ENCODE measurements at regions not wholly inside any gene's neighbourhood (a gene's known extent, or its start where the extent isn't known, plus 50 kb on each side); places are given as distances from the start of the nearest gene placed in this dataset.

DNA sequence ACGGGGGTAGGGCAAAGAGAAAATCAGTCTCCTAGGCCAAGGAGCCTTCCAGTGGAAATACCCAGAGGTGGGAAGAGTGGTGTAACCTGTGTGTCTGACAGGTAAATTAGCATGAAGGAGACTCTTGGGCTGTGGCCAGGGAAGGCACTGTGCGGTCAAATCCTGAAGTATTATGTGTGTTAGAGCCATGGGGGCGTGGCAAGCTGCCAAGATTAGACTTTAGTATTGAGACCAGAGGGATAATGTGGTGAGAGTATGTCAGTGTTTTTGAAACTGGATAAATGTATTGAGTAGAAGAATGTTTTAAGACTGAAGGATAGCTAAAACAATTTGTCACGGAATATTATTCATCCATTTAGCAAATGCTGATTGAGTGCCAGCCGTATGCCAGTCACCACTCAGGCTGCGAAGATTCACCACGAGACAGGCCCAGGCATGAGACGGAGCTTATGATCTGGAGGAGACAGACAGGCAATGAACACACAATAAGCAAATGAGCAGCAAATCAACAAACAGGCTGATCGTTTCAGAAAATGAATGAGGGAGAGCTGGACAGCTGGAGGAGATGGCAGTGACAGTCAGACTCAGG, 445.9 kb downstream of the MCTP2 start:
- Histone ChIP-seq H3K4me1 (ENCODE audit: insufficient read depth, poor library complexity, severe bottlenecking) (peaks cover 27% of the 10 kb centered on the region), H3K36me3 (ENCODE audit: low read depth) (no peaks in the 10 kb centered on the region), H3K9me3 (ENCODE audit: severe bottlenecking) (no peaks in the 10 kb centered on the region), H3K4me3 (ENCODE audit: severe bottlenecking) (no peak overlapping the region), H3K27me3 (ENCODE audit: insufficient read depth, poor library complexity, severe bottlenecking) (no peaks in the 10 kb centered on the region), H3K27ac (ENCODE audit: poor library complexity, severe bottlenecking) (peak overlapping the region; percentile 92)
- DNase-seq (ENCODE audit: low spot score) (peak; percentile 97), ATAC-seq (ENCODE audit: low read depth) (peak; percentile 88)
- TF ChIP-seq, protein P1, sequence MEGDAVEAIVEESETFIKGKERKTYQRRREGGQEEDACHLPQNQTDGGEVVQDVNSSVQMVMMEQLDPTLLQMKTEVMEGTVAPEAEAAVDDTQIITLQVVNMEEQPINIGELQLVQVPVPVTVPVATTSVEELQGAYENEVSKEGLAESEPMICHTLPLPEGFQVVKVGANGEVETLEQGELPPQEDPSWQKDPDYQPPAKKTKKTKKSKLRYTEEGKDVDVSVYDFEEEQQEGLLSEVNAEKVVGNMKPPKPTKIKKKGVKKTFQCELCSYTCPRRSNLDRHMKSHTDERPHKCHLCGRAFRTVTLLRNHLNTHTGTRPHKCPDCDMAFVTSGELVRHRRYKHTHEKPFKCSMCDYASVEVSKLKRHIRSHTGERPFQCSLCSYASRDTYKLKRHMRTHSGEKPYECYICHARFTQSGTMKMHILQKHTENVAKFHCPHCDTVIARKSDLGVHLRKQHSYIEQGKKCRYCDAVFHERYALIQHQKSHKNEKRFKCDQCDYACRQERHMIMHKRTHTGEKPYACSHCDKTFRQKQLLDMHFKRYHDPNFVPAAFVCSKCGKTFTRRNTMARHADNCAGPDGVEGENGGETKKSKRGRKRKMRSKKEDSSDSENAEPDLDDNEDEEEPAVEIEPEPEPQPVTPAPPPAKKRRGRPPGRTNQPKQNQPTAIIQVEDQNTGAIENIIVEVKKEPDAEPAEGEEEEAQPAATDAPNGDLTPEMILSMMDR (IDR thresholded peaks at IDR 0.05; ENCODE audit: poor library complexity, severe bottlenecking): no peak

DNA sequence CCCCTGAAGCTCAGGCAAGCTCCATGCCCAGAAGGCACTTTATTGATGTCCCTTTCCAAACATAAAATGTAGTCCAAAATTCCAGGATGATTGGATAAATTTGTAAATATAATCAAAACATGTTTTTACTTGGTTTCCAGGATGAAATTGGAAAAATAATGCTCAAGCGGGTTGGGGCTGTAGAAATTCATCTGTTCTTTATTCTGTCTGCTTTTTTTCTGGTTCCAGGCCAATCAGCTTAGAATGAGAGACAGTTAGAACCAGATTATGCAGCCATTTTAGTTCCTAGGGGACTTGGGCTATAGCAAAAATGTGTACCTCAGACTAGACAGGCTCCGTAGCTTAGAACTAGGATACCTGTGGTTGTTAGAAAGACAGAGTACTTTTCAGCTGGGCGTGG, 450.8 kb downstream of the MCTP2 start:
- TF ChIP-seq, protein P1 (IDR thresholded peaks at IDR 0.05; ENCODE audit: poor library complexity, severe bottlenecking): no peak
- no peaks in the 10 kb centered on the region for H3K27me3 ChIP-seq (ENCODE audit: insufficient read depth, poor library complexity, severe bottlenecking)
- no peak for ATAC-seq (ENCODE audit: low read depth)

DNA sequence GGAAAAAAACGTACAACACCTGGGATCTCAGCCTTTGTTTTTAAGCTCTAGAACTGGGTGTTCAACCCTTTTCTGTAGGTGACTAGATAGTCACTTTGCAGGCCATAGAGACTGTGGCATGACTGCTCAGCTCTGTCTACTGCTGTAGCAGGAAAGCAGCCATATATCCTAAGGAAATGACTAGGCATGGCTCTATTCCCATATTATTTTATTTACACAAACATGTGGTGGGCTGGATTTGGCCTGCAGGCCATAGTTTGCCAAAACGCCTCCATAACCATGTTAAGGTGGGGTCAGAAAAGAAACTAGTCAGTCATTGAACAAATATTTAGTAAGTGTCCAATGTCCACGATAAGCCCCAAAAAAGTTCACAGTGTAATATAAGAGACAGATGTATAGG, 452.5 kb downstream of the MCTP2 start:
- no peak overlapping the region for H3K27ac ChIP-seq (ENCODE audit: poor library complexity, severe bottlenecking)
- no peaks in the 10 kb centered on the region for H3K36me3 ChIP-seq (ENCODE audit: low read depth)
- TF ChIP-seq, protein P1 (IDR thresholded peaks at IDR 0.05; ENCODE audit: poor library complexity, severe bottlenecking): no peak
- peaks cover 4% of the 10 kb centered on the region for H3K4me1 ChIP-seq (ENCODE audit: insufficient read depth, poor library complexity, severe bottlenecking)
- H3K4me3 ChIP-seq (ENCODE audit: severe bottlenecking): no peak overlapping the region
- DNase-seq (ENCODE audit: low spot score) (no peak), ATAC-seq (ENCODE audit: low read depth) (peak; percentile 76)
- no peaks in the 10 kb centered on the region for H3K9me3 ChIP-seq (ENCODE audit: severe bottlenecking)
- H3K27me3 ChIP-seq (ENCODE audit: insufficient read depth, poor library complexity, severe bottlenecking): no peaks in the 10 kb centered on the region

More for the DNA sequence above, 450.8 kb downstream of the MCTP2 start:
- no peaks in the 10 kb centered on the region for H3K9me3 ChIP-seq (ENCODE audit: severe bottlenecking)
- H3K4me3 ChIP-seq (ENCODE audit: severe bottlenecking): no peak overlapping the region
- H3K27ac ChIP-seq (ENCODE audit: poor library complexity, severe bottlenecking): no peak overlapping the region
- no peak for DNase-seq (ENCODE audit: low spot score)
- H3K36me3 ChIP-seq (ENCODE audit: low read depth): no peaks in the 10 kb centered on the region
- peaks cover 12% of the 10 kb centered on the region for H3K4me1 ChIP-seq (ENCODE audit: insufficient read depth, poor library complexity, severe bottlenecking)

DNA sequence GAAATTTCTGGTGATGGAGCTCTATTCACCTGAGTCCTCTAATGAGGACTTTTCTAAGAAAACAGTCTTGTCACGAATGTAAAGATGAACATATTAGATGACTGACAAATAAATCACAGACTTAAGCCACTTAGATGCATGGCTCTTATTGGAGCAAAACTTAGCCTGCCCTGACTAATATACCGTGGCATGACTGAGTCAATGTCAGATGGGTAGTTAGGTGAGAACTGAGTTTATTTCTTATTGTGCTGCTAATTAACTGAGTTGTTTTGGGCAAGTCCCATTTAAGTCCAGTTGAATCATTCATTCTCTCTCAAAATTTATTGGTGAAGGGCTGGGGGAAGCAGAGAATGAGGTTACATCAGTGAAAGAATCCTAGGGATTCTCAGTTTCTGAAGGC, 459.8 kb downstream of the MCTP2 start:
- Histone ChIP-seq H3K4me3 (ENCODE audit: severe bottlenecking) (no peak overlapping the region), H3K9me3 (ENCODE audit: severe bottlenecking) (no peaks in the 10 kb centered on the region), H3K4me1 (ENCODE audit: insufficient read depth, poor library complexity, severe bottlenecking) (peaks cover 11% of the 10 kb centered on the region), H3K36me3 (ENCODE audit: low read depth) (no peaks in the 10 kb centered on the region), H3K27me3 (ENCODE audit: insufficient read depth, poor library complexity, severe bottlenecking) (no peaks in the 10 kb centered on the region), H3K27ac (ENCODE audit: poor library complexity, severe bottlenecking) (no peak overlapping the region)
- ATAC-seq (ENCODE audit: low read depth) (no peak), DNase-seq (ENCODE audit: low spot score) (no peak)
- TF ChIP-seq, protein P1 (IDR thresholded peaks at IDR 0.05; ENCODE audit: poor library complexity, severe bottlenecking): no peak

DNA sequence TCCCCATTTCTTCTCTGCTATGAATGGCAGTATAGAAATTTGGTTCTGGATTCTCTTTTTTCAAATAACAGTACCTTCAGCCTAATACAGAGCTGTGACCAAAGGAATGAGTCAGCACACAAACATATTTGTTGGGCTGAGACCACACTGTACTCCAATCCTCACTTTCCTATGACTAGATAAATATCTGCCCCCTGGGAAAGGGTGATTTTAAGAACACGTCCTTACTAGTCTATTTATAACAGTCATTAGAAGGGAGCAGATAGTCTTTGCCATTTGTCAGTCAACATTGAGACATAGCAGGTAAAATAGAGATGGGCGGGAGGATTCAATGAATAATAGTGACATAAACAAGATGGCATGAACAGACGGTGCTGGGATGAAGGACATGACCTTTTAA, 461.3 kb downstream of the MCTP2 start:
- Histone ChIP-seq H3K4me1 (ENCODE audit: insufficient read depth, poor library complexity, severe bottlenecking) (peaks cover 11% of the 10 kb centered on the region), H3K9me3 (ENCODE audit: severe bottlenecking) (no peaks in the 10 kb centered on the region), H3K36me3 (ENCODE audit: low read depth) (no peaks in the 10 kb centered on the region), H3K27me3 (ENCODE audit: insufficient read depth, poor library complexity, severe bottlenecking) (no peaks in the 10 kb centered on the region), H3K27ac (ENCODE audit: poor library complexity, severe bottlenecking) (no peak overlapping the region), H3K4me3 (ENCODE audit: severe bottlenecking) (no peak overlapping the region)
- TF ChIP-seq, protein P1 (IDR thresholded peaks at IDR 0.05; ENCODE audit: poor library complexity, severe bottlenecking): no peak
- no peak for DNase-seq (ENCODE audit: low spot score)
- peak; percentile 95 for ATAC-seq (ENCODE audit: low read depth)
